GM18868 (cell line): ENCODE measurements at regions not wholly inside any gene's neighbourhood (a gene's known extent, or its start where the extent isn't known, plus 50 kb on each side); places are given as distances from the start of the nearest gene placed in this dataset.

Source experiments
- ATAC-seq: cut with Tn5 transposase; IDR thresholded peaks from one replicate; pipeline ENCODE4 v1.9.1; 2021; ENCODE audit warnings: mild to moderate bottlenecking, moderate library complexity; ENCODE audit not compliant: unreplicated experiment

DNA sequence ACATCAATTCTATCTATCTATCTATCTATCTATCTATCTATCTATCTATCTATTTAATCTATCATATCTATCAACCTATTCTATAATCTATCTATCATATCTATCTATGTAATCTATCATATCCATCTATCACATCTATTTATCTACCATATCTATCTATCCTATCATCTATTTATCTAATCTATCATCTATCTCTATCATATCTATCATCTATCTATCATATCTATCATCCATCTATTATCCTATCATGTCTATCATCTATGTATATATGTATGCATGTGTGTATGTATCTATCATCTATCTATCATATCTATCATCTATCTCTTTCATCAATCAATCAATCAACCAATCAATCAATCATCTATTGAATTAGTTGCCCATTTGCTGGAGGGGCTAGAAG lies 159.3 kb upstream of the GALNT17 start:
- ATAC-seq = no peak

DNA sequence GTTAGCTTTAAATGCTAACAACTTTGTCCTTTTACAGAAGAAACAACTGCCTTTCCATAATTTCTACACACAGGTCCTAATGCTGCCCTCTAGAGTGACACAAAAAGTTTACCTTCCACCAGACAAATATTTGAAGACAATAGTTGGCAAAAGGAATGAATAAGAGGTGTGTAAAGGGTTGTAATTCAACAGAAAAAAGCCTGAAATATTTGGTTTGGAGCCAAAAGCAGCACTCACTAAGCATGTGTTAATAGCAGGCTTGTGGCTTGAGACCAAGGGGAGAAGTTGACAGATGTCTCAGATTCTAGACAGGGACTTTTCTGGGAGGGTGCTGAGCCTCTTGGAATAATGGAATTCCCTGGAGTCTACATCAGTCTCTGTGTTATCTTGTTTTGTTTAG lies 156.2 kb upstream of the GALNT17 start:
- ATAC-seq = no peak

DNA sequence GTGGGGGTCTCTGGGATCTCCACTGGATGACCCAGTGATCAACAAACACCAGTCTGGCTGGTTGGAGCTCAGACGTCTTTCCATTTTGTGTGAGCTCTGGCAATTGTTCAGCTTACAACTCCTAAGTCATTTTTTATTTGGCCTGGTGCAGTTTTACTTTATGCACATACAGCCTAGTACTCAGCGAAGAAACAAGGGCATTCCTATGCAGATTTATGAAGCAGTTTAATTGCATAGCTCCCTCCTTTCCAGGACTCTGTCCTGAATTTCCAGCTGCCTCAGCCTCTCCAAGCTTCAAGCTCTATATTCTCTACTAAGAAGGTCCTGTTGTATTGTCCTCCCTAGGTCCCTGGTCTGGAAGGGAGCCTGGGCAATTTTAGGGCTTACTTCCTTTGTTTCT lies 145.6 kb upstream of the GALNT17 start:
- no peak for ATAC-seq

DNA sequence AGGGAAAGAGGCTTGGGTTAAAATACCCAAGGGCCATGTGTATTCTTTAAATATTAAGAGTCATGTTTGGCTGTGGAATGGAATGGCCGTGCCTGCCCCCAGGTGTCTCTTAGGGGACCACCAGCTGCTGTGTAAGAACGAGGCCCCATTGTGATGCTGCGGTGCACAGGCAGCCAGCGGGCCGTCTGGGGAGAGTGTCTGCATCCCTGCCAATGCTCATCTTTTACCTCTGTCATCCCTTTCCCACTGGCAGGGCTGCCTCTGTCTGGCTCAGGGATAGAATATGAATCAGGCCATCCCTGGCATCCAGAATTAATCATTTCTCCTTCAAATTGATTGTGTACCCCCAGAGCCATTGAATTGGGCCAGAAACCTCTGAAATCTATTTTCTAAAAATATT lies 137.8 kb upstream of the GALNT17 start:
- ATAC-seq = no peak

DNA sequence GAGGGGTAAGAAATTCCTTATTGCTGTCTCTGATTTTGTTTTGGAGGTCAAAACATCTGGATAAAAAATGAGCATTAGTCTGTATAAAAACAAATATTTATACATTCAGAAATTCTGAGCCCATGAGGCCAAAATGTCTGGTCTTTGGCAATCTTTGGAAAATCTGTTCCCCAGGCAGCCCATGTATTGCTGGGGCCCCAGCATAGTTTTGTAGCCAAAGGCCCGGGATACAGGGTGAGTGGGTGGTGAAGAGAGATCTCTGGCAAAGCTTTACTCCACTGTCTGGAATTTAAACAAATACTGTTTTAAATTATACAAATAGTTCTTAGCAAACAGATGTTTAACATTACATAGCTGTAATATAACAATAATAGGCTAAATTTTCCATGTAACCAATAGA lies 134.7 kb upstream of the GALNT17 start:
- ATAC-seq = no peak

DNA sequence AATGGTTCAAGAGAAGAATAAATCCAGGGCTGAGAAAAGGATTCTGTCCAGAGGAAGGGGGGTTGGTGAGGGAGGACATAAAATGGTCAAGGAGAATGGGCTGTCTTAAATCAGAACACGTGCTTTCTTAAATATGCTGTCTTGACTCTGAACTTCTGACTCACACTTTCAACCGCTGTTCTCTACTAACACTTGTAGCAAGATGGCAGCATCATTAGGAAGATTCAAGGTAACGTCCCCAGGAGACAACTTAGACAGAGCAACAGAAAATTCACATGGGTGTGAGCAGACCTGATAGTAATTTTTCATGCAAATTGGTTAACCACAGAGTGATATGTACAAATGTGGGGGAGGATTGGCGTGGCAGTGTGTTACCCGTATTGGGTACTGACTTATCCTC lies 126.8 kb upstream of the GALNT17 start:
- no peak for ATAC-seq

DNA sequence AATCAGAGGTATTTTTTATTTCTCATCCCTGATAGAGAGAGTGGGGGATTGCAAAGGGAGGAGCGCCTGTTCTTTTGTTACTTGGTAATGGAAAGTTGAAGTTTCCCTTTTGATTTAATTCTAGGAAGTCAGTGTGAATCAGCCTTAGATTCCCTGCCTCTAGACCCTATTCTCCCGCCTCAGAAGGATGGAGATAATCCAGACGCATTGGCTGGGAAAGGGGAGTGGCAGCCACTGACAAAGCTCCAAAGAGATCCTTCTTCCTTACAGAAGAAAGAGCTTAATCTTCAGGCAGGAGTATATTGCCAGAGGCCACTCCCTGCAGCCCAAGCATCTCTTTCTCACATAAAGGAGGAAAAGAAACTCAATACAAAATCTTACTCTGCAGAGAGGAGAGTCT lies 122.3 kb upstream of the GALNT17 start:
- no peak for ATAC-seq

DNA sequence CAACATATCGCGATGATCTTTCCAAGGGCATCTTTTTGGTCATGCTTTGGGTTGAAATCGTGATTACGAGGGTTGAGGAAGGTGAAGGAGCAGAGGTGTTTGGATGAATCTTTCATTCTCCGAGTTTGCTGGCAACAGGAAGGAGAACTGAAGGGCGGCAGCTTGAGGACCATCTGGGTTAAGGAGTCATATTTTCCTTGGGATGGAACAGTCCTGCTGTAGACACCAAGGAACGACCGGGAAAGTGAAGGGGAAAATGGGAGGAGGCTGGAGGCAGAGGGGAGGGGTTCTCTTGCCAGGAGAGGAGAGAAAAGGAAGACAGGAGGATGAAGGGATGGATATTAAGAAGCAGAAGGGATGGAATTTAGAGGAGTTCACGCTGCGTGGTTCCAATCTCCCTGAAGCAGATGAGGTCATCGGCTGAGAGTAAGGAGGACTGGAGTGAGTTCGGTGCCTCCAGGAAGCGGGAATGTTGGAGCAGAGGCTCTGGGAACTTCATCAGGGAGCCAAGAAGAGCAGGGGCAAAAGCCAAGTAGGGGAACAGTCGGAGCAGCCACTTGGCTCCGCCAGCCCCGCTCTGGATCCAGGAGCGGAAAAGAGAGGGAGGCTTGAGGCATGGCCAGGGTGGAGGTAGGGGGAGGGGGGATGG lies 116.6 kb upstream of the GALNT17 start:
- ATAC-seq = no peak

DNA sequence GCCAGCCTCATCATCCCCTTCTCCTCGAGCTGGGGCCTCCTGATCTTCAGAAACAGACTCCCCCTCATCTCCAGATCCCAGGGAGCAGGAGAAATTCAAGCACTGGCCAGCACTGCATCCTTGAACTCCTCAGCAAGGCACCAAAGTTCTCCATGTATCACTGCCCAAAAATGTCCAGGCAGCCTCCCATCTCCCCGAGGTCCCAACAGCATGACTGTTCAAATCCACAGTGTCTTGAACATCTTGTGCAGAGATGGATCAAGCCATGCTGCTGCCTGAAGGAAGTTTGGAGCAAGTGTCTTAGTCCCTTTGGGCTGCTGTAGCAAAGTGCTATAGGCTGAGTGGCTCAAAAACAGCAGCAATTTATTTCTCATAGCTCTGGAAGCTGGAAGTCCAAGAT lies 115.5 kb upstream of the GALNT17 start:
- no peak for ATAC-seq

DNA sequence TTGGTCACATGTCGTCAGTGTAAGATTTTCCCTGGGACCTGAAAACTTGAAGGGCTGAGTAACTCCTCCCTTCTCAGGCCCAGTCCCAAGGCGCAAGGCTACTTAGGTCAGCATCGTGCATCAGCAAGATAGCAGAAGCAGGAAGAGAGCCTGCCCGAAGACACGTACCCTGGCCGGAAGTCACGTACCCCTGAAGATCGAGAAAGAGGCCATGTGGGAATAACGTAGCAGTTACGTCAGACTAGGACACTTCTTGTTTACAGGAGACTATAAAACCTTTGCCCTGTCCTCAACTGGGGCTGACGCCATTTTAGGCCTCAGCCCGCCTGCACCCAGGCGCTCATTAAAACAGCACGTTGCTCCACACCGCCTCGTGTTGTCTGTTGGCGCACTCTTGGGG lies 114.3 kb upstream of the GALNT17 start:
- no peak for ATAC-seq

DNA sequence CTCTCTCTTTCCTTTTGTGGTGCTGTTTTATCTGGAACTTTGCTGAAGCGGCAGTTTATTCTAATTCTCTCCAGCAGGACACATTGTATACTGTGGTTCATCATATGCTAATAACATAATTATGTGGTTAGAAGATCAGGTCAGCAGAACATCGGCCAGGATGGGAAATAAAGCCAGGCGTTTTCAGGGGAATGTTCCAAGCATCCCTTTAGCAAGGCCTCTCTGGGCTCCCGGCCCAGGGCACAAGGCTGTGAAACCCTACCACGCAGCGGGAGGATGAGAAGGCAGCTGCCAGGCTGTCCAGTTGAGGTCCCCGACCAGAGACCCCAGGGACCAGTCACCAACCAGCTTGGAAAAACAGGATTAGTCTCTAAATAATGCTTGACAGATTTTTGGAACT lies 112.2 kb upstream of the GALNT17 start:
- ATAC-seq = no peak

DNA sequence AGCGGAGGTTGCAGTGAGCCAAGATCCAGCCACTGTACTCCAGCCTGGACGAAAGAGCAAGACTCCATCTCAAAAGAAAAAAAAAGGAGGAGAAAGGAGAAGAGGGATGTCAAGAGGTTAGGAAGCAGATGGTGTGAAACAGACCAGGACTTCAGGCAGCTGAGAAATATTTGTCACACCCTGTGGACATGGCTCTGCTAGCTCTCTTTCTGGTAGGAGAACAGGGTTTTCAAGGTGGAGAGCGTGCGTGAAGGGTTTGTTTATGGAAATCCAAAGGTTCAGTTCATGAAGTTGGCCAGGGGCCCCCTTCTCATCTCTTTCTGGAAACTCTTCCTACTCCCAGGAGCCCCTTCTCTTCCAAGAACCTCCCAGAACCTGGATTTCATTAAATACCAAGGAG lies 110.8 kb upstream of the GALNT17 start:
- no peak for ATAC-seq

DNA sequence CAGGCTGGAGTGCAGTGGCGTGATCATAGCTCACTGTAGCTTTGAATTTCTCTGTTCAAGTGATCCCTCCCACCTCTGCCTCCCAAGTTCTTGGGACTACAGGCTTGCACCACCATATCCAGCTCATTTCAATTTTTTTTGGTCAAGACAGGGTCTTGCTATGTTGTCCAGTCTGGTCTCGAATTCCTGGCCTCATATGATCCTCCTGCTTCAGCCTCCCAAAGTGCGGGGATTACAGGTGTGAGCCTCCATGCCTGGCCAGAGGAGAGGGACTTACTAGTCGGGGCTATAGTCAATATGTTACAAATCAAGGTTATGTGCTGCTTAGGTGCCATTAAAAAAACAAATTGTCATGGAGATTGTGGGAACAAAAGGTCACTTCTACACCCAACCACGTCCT lies 105.3 kb upstream of the GALNT17 start:
- no peak for ATAC-seq

DNA sequence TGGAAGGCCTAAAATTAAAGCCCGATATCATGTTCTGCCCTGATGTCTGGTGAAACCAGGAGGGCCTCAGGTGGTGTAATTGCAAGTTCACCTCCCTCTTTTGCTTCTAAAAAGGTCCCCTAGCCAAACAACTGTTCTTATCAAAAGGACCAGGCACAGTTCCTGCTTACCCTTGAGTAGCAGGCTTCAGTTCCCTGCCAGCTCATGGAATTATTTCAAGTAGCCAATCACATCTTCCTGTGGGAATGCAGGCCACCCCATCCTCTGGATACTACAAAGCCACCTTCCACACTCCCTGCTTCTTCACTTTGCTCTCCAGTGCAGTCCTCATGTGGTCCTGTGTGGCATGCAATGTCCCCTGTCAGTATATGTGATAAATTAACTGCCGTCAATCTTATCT lies 97.7 kb upstream of the GALNT17 start:
- ATAC-seq = no peak

DNA sequence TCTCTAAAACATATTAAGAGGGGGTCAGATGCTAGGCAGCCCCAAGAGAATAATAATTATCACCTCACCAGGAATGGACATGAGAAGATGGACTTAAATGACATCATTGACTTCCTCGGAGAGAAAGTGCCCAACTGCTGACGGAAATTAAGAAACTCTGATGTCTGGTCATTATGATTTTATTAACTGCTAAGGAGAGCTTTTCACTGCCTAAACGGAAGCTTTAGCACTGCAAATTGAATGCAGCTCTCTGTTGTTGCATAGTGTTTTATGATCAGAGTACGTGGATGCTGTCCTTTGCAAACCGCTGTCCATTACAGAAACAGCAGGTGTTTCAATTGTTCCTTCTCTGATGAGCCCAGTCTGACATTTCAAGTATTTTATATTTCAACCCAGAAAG lies 89.4 kb upstream of the GALNT17 start:
- no peak for ATAC-seq

DNA sequence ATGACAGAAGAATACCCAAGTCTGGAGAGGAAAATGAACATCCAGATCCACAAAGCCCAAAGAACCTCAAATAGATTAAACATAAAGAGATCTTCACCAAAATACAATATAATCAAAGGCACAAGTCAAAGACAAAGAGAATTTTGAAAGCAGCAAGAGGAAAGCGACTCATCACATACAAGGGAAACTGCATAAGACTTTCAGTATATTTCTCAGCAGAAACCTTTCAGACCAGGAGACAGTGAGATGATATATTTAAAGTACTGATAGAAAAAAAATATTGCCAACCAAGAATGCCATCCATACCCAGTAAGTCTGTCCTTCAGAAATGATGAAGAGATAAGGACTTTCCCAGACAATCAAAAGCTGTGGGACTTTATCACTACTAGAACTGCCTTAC lies 81.5 kb upstream of the GALNT17 start:
- ATAC-seq = no peak

DNA sequence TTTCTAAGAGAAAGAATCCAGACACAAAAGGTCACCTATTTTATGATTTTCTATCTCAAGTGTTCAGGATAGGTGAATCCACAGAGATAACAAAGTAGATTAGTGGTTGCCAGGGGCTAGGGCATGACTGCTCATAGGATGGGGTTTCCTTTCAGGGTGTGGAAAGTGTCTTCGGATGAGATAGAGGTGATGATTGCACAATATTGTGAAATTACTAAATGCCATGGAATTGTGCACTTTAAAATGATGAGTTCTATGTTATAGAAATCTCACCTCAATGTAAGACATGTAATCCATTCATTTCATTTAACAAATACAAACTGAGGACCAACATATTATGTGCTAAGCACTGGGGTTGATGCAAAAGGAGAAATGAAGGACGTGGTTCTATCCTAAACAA lies 76.4 kb upstream of the GALNT17 start:
- ATAC-seq = no peak

DNA sequence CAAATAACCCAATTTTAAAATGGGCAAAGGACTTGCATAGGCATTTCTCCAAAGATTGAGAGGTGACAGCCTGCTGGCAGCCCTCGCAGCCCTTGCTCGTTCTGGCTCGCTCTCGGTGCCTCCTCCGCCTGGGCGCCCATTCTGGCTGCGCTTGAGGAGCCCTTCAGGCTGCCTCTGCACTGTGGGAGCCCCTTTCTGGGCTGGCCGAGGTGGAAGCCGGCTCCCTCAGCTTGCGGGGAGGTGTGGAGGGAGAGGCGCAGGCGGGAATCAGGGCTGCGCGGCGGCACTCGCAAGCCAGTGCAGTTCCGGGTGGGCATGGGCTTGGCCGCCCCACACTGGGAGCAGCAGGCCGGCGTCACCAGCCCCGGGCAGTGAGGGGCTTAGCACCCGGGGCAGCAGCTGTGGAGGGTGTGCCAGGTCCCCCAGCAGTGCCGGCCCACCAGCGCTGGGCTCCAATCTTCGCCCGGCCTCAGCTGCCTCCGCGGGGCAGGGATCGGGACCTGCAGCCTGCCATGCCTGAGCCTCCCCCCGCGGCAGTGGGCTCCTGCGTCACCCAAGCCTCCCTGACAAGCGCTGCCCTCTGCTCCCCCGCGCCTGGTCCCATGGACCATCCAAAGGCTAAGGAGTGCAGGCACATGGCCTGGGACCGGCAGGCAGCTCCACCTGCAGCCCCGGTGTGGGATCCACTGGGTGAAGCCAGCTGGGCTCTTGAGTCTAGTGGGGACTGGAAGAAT lies 54.0 kb upstream of the GALNT17 start:
- ATAC-seq = no peak
